HG03097 (cell line): ENCODE measurements at regions not wholly inside any gene's neighbourhood (a gene's known extent, or its start where the extent isn't known, plus 50 kb on each side); places are given as distances from the start of the nearest gene placed in this dataset.

Source experiments
- ATAC-seq: cut with Tn5 transposase; IDR thresholded peaks from one replicate; pipeline ENCODE4 v1.9.1; 2021; ENCODE audit not compliant: unreplicated experiment, low FRiP score

DNA sequence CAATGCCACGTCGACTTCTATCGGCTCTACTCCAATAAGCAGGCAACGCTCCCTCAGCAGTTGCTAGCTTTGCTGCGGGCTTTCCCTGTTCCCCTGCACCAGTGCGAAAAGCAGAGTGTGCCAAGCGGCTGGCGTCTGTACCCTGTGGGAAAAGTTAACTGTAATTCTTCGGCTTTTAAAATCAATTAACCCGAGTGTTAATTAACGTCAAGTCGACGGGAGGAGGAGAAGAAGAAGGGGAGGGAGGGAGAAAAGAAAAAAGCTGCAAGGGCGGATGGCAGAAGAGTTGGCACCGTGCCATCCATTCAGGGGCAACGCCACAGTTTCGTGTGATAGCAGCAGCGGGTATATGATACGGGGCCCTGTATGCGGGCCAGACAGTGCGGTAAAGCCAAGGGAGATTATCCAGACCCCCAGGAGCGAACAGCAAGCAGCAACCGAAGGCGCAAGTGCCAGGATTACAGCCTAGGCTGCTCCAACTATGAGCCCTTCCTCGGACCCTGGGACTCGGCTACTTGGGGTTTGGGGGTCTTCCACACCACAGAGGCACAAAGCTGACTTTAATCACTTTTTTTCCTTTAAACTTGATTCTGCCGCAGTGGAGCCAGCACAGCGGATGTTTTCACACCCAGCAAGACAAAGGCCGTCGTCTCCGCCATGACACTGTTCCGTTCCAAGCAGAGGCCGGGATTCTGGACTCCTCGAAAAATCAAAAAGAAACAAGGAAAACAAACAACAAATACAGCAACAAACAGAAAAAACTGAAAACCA, 253.8 kb upstream of the PMFBP1 start:
- ATAC-seq: no peak

- no peak for ATAC-seq
Measured at GRCh38 chr16:72424757-72425156, 252.8 kb upstream of the PMFBP1 start.

GRCh38 chr16:72422308-72422897, 250.4 kb upstream of the PMFBP1 start:
- ATAC-seq: no peak

DNA sequence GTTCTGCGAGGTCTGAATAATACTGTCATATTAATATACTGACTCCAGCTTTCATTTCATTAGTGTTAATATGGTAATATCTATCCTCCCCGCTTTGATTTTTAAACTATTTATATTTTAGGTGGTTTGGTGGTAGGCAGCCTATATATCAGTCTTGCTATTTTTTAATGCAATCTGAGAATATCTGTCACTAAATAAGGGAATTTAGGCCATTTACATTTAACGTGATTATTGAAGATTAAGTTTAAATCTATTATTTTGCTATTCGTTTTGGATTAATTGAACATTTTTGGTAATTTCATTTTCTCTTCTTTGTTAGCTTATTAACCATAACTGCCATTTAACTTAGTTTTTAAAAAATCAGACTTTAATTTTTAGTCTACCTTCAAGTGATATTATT, 247.7 kb upstream of the PMFBP1 start:
- no peak for ATAC-seq

DNA sequence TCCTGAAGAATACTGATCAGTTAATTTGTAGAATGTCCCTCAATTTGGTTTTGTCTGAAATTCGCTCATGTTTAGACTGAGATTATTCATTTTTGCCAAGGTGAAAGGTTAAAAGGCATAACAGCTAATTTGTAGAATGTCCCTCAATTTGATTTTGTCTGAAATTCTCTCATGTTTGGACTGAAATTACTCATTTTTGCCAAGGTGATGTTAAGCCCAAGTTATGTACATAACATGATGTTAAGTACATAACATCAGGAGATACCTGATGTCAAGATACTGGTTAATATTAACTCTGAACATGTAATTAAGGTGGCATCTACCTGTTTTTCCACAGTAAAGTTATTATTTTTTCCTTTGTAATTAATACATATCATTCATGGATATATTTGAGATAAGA, 243.4 kb upstream of the PMFBP1 start:
- ATAC-seq: no peak

GRCh38 chr16:72410492-72410891, 238.5 kb upstream of the PMFBP1 start:
- no peak for ATAC-seq

DNA sequence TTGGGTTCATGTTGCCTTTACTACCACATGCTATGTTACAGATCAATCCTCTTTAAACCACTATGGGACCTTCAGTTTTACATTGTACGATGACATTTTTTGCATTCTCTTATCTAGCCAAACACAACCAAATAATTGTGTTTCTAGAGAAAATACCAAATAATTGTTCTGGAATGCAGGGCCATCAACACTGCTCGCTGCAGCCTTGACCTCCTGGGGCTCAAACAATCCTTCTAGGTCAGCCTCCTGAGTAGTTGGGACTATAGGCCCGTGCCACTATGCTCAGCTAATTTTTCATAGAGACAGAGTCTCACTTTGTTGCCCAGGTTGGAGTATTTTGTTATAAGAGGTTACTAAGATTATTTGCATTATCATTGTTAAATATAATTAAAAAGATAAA, 237.5 kb upstream of the PMFBP1 start:
- ATAC-seq: no peak

- ATAC-seq: no peak
Measured at GRCh38 chr16:72406390-72406789, 234.4 kb upstream of the PMFBP1 start.

DNA sequence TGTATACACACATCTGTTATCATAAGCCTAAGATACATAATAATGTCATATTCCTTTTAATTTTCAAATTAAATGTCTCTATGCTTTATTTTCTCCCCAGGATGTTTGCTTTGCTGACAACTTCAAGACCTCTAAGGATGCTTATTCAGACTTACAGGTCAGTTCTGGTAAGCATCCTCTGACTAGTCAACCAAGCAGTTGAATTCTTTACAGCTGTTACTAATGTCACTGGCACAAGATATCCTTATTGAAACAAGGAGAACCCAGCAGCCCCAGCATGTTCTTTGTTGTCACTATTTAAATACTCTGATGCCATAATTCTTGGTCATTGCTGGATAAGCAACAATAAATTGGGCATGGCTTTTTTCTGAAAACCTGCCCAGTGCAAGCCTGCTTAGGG, 232.3 kb upstream of the PMFBP1 start:
- no peak for ATAC-seq

- no peak for ATAC-seq
Measured at GRCh38 chr16:72401084-72401361, 229.1 kb upstream of the PMFBP1 start.

GRCh38 chr16:72400257-72401083, 228.5 kb upstream of the PMFBP1 start:
- ATAC-seq: no peak

DNA sequence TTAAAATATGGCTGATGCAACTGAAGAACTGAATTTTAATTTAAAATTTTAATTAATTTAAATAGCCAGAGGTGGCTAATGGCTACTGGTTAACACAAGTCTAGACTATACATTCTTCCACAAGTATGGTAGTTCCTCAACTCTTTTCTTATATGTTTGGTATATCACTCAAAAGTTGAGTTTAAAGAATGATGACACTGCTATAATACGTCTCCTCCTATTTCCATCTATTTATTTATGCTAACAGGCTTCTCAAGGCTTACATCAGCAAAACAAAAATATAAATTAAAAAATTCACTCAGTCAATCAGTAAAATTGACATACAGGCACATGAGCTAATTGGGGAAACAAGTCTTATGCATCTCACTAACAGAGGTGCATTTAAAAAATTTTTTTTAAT, 227.9 kb upstream of the PMFBP1 start:
- no peak for ATAC-seq

GRCh38 chr16:72397876-72398275, 225.9 kb upstream of the PMFBP1 start:
- ATAC-seq: no peak

DNA sequence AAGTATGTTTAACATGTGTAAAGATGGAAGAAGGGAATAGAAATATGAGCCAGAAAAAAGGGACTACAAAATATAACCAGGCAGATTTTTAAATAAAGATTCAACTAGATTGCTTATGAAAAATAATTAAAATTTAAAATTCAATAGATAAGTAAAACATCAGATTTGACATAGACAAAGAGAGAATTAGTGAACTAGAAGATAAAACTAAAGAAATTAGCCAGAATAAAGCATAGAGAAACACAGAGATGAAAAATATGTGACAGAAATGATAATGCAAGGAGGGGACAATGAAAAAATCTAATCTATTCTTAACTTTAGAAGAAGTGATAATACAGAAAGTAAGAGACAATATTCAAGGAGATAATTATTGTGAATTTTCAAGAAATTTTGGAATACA, 222.6 kb upstream of the PMFBP1 start:
- ATAC-seq: no peak

- ATAC-seq: no peak
Measured at GRCh38 chr16:72389791-72390190, 217.8 kb upstream of the PMFBP1 start.

DNA sequence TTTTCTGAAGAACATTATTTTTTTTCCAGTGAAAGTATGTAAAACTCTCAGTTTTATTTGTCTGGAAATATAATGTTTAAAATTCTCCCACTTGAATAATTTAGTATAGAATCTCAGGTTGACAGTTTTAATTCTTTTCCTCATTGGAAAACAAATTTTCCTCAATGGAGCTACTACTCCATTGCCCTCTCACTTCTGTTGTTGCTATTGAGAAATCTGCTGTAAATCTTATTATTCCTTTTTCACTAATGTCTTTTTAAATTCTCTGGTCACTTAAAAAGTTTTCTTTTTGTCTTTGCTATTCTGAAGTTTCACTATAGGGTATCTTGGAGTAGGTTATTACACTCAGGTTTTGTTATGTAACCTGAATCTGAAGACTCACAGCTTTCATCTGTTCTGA, 216.1 kb upstream of the PMFBP1 start:
- ATAC-seq: no peak

DNA sequence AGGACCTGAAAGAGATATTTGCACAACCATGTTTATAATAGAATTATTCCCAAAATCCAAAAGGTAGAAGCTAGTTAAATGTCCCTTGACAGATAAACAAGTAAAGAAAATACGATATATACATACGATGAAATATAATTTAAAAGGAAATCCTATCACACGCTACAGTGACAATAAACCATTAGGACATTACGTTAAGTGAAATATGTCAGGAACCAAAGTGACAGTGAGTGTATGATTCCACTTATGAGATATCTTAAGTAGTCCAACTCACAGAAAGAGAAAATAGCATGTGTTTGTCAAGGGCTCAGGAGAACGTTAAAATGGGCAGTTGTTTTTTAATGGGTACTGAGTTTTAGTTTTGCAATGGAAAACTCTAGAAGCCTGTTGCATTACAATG, 212.7 kb upstream of the PMFBP1 start:
- no peak for ATAC-seq

GRCh38 chr16:72380283-72380682, 208.3 kb upstream of the PMFBP1 start:
- ATAC-seq: no peak

- no peak for ATAC-seq
Measured at GRCh38 chr16:72373201-72373600, 201.2 kb upstream of the PMFBP1 start.

DNA sequence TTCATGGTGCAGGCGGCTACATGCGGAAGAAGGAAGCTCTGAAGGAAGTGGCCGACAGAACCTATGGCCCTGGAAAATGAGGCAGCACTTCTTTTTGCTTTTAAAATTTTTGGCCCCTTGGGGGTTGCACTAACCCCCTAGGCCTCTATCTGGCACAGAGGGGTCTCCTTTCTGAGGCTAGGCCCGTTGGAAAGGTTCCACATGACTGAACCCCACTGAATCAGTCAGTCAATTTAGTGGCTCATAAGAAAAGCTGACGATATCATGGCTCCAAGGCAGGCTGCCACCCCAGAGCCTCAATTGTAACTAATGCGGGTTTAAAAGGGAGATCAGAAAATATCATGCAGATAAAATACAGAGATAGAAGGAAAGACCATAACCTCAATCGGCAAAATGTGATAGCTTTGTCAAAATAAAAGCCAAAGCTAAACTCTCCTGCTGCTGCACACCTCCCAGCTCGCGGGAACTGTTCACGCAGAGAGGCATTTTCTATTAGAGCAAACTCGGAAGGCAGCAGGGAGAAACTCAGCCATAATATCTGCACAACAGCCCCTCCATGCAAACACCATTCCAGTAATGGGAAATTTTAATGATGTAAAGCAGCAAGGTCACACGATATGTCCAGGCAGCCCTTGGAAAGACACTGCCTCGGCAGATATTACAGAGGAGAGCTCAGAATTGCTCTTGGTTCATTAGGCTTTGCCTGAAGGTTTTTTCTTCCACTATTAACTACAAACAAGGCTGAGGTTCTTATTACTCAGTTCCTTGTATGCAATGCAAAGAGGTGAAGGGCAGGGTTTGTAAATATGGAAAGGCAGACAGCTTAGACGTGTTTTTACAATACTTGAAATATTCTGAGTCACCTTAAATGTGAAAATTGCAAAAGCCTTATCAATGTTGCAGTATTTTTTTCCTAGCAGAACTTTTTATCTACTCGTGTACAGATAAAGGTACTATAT, 200.4 kb upstream of the PMFBP1 start:
- no peak for ATAC-seq
